Right kidney (tissue), 1 donor: ENCODE measurements at regions not wholly inside any gene's neighbourhood (a gene's known extent, or its start where the extent isn't known, plus 50 kb on each side); places are given as distances from the start of the nearest gene placed in this dataset.

Source experiments
- DNase-seq: peaks from one replicate; pipeline ENCODE4 v3.0.0-alpha.2; 2016

DNA sequence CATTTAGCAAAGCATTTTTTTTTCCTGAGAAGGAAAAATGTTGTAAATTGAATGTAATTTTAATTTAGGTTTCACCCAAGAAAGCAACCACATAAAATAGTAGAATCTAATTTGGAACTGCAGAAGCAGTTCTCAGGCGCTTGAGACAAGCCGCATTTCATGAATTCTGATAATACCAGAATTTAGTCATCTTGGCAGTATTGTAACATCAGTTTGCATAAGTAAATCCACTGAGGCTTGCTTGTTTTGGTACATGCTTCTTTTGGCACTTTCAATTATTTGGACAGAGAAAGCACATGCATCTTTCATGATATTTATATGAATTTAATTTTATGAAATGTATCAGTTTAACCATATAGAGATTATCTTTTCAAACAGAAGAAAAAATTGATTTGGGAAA lies 389.7 kb upstream of the ROBO1 start:
- no peak for DNase-seq

DNA sequence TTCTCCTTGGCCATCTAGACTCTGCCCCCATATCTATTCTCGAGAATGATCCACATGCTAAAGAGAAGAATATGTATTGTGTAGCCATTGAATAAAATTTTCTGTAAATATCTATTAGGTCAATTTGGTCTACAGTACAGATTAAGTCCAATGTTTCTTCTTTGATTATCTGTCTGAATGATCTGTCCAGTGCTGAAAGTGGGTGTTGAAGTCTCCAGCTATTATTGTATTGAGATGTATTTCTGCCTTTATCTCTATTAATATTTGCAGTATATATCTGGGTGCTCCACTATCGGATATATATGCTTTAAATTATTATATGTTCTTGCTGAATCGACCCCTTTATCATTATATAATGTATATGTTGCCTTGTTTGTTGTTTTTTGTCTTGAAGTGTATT lies 384.9 kb upstream of the ROBO1 start:
- no peak for DNase-seq

DNA sequence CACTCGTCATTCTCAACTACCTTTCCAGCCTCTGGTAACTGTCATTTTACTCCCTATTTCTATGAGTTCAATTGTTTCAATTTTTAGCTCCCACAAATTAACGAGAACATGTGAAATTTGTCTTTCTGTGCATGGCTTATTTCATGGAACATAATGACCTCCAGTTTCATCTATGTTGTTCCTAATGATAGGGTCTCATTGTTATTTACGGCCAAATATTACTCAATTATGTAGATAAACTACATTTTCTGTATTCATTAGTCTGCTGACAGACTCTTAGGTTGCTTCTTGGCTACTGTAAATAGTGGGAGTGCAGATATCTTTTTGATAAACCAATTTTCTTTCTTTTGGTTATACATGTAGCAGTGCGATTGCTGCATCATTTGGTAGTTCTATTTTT lies 374.9 kb upstream of the ROBO1 start:
- DNase-seq: no peak

DNA sequence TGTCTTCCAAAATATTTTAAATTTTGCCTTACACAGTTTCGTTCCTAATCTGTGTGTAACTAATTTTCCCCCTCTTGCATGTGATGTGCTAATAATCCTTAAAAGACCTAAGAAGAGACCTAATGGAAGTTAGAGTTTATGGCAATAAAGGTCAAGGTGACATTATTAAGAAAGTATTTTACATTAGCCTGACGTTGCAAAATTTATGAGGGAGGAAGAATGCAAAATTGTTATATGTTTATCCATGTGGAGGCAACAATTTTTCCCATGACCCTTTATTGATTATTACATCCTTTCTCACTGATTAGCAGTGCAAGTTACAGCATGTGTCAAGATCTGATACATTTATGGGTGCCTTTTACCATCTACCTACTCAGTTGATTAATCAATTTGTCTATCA lies 373.8 kb upstream of the ROBO1 start:
- DNase-seq: no peak

DNA sequence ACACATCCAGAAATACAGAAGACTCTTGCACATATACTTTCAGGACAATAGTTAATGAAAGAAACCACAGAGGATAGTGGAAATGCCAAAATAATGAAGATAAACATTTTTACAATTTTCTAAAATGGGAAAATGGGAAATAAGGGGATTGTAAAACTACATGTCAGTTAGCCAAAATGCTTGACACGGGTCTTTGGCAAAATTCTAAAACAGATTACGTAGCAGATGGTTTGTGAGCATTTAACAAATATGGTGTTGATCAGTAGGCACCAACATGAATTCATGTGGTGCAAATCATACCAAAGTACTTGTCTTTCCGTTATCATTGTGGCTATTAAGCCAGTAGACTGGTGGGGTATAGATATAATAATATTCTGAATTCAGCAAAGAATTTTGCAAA lies 348.5 kb upstream of the ROBO1 start:
- no peak for DNase-seq

DNA sequence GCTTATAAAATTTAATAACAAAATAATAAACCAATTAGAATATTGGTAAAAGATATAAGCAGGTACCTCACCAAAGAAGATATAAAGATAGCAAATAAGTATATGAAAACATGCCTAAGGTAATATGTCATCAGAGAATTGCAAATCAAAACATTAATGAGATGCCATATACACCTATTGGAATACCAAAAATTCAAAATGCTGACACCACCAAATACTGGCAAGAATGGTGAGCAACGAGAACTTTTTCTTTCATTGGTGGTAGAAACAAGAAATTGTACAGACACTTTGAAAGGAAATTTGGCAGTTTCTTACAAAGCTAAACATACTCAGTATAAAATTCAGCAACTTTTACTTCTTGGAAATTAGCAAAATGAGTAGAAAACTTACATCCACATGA lies 346.9 kb upstream of the ROBO1 start:
- DNase-seq: no peak

DNA sequence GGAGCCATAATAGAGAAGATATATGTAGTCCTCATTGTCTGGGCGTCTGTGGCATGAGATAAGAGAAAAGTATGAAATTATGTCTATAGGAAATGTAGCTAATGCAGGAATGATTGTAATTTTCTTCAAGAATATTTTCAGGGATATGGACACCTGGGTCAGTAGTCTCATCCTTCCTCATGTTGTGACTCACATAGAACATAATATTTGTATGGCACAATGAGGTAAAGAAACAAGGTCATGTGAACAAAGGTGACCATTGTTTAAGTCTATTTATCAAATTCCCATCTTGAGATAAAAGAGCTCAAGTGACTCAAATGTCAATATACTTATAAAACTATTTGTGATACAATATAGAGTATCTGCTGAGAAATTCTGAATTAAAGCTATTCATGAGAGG lies 345.5 kb upstream of the ROBO1 start:
- no peak for DNase-seq

DNA sequence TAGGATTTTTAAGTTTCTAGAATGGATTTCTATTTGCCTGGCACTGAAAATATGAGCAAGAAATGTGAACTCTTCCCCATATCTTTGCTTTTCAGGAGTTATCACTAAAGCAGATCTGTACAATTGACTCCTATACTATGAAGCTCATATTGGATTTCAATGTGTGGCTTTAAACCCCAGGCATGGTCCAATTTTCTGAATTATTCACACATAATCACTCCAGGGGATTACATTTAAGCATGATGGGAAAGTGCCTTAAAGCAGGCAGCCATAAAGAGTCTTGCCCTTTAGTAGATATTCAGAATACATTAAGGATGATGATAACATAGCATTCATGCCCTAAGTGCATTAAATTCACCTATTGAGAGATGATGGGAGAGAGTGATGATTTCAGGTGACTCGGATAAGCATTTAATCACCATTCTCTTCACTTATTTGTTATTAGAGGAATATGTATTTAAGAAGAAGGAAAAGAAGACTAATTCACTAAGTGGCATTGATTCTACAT lies 331.8 kb upstream of the ROBO1 start:
- no peak for DNase-seq

DNA sequence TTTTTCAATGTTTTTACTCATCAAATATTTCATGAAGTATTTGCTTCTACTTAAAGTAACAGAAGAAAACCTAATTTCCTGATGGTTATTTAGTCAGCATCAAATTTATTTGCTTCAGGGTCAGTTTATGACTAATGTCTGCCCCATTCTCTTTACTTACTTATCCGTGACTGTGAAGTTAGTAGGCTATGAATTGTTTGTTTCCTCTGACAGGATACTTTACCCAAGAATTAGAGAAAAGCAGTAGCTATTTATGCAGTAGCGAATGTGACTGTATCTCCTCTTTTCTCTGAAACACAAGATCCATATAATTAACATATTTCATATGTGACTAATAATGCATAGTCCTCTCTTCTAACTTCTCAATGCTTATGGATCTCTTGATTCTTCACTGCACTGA lies 329.9 kb upstream of the ROBO1 start:
- DNase-seq: no peak

DNA sequence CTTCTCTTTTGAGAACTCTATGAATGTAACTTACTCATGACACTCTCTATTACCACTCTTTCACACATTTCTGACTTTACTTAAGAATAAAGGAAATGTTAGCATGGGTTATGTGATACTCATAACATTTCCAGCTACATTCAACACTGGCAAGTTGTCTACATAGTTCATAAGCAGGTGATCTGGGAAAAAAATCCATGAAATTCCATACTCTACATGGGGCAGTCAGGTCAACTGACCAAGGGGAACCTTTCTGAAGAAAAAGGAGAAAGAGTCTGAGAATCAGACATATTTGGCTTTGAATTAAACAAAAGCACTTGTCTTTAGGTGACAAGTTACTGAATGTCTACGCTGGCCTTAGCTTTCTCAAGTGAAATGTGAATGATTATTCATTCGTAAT lies 329.1 kb upstream of the ROBO1 start:
- no peak for DNase-seq

DNA sequence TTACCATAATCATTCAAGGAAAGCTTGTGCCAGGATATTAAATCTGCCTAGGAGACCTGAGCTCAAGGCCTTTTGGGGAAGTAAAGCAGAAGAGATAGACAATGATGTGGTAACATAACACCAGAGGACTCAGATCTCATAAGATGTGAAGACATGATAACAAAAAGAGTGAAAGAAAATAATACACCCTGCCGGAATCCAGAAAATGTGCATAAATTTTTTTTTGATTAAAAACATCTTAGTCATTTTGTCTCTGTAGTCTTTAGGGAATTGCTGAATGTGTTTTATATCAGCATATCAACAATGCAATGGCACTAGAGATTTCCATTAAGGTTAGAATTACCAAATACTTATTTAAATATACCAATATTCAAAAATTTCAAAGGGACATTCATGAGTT lies 326.8 kb upstream of the ROBO1 start:
- DNase-seq: no peak

DNA sequence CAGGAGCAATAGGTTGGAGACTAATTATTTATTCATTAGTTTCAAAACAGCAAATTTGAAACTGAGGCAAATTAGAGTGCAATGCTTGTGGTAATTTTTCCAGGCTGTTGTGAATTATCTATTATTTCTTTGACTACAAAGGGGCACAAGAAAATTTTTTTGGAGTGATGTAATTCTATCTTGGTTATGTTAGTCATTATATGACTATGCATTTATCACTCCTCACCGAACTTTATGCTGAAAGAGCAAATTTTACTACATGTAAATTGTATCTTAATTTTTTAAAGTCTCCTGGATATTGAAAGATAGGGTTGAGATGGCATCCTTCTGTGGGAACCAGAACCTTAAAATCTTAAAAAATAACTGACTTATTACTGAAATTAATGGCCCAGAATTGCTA lies 320.0 kb upstream of the ROBO1 start:
- DNase-seq: no peak

DNA sequence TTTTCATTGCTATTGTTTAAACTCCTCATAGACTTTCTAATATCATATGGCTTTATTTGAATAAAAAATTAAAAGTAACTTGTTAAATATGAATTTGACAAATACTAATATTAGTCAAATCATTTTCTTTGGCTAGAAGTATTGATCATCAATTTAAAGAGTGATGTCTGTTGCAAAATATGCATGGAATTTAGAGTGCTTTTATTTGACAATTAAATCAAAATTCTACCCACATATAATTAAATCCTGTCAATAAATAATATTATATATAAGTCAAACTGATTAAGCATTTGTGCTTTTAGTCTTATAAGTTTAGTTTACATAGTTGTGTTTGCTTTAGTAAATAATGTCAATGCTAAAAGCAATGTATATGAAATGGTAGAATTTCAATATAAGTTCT lies 318.6 kb upstream of the ROBO1 start:
- DNase-seq: no peak

DNA sequence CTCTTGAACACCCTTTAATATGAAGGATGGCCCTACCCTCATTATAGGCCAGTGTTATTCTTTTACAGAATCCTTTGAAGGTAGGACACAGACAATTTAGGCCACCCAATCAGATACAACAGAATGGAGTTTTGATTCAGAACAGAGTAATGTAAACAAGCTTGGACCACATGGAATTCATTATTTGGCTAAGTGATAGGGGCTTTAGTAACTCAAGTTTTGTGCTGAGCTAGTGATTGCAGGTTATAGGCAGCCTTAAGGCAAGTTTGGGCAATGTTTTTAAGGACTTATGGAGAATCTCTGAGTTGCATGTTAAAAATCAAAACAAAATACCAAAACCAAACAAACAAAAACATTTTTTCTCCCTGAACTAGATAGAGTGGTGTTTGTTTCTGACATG lies 312.1 kb upstream of the ROBO1 start:
- no peak for DNase-seq

DNA sequence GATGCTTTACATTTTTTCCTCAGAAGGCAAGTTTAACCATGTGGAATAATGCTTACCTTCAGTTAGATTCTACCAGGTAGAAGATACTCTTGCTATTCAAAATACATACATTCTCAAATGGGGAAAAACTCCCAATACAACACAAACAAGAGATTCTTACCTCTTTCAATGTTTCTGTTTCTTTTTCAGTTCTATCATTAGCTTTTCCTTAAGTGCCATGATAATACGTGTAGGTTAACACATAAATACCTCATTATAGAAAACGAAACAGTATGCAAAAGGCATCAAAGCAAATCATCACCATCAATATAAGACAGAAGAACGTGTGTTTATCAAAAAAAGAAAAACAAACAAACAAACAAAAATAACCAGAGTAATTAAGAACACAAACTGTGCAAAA lies 300.7 kb upstream of the ROBO1 start:
- no peak for DNase-seq

DNA sequence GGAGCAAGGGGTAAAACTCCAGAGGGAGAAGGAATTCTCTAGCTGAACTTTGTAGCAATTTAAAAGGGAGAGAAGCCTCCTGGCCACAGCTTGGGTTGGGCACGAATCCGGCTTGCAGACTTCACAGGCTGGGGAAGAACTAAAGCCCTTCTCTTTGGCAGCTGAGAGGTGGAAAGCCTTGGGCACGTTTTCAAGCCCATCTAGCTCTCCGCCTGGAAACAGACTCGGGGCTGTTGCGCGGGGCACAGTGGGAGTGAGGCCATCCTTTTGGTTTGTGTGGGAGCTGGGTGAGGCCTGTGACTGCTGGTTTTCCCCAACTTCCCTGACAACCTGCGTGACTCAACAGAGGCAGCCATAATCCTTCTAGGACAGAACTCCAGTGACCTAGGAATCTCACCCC lies 295.7 kb upstream of the ROBO1 start:
- no peak for DNase-seq

DNA sequence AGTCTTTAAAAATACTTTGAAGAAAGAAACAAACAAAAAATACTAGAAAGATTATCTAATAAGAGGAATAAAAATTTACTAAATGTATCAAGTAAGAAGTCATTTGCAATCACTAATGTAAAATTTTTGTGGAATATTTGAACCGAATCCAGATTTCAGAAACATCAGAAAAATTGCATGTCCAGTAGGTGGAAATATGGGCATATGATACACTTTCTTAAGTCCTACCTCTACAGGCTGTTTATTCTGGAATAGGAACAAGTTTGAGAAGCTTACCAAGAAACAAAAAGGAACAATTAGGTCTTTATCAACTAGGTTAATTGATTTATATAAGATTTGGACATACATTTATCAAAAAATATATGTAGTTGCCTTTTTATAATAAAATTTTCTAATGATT lies 292.9 kb upstream of the ROBO1 start:
- DNase-seq: no peak

DNA sequence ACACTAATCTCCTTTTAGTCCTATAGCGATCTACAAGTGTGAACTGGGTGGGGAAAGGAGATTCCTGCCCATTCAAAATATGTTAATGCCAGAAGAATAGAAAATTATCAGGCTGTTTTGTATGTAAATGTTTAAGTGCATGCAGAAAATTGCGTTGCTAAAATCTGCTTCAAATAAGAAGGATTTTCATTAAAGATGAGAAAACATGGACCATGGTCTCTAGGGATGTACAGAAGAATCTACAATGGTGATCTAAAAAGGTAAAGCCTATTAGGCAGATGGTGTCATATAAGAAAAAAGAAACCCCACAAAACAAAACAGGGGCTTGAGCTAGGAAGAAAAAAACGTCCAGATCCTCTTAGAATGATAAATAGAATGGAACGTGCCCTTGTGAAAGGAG lies 287.5 kb upstream of the ROBO1 start:
- no peak for DNase-seq

DNA sequence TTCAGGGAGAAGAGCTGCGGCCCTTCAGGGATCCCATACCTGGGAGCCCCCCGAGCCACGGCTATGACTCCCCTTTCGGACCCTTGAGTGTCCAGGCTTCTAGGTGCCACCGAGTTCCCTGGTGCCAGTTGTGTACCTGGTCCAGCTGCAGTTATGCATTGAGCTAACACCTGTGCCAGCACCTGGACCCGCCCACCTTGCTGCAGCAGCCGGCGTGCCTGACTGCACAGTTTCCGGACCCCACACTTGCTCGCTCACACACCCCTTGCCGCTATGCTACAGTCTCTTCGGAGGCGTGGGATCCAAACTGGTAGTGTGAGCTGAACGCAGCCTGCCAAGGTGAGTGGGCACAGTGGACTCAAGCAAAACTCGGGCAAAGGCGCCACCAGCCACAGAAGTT lies 284.5 kb upstream of the ROBO1 start:
- no peak for DNase-seq

DNA sequence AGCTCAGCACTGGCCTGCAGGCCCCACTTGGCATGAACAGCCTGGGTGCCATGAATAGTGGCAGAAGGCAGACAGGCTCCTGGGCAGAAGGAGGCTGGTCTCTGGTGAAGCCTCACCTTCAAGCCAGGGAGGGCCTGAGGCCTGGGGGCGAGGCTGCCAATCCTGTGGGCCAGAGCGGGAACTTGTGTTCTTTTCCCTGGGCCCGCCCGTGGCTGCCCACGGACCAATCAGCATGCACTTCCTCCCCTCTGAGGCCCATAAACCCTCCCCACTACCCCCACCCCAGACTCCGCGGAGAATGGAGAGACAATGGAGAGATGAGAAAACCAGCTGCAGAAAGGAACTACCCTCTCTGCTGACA lies 283.8 kb upstream of the ROBO1 start:
- no peak for DNase-seq

DNA sequence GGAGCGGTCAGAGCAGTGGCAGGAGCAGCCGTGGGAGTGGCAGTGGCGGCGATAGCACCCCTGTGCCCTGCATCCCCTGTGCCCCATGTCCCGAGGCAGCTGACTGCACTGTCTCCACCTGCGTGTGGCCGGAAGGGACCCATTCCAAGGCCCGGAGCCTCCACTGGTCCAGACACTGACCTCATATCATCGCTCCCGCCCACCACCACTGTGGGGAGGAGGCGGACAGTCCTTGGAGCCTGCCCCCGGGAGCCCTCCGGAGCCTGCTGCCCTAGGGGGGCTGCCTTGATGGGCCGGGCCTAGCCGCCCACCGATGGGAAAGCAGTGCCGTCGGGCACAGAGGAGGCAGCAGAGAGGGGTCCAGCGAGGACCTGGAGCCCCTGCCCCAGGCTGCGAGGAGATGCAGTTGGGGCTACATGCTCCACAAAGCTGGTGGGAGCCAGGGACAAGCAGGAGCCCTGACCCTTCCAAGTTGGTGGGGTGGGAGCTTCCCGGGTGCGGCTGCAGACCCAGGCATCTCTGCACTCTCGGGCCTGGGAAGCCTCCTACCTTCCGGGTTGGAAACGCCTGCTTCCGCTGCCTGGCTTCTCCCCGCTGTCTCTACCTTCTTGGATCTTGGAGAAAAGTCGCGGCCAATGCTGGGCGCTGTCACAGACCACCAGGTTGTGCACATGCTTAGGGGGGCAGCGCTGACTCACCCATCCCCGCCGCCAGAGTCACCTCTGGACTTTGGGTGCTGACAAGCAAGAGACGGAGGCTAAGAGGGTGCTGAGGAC lies 283.2 kb upstream of the ROBO1 start:
- no peak for DNase-seq

DNA sequence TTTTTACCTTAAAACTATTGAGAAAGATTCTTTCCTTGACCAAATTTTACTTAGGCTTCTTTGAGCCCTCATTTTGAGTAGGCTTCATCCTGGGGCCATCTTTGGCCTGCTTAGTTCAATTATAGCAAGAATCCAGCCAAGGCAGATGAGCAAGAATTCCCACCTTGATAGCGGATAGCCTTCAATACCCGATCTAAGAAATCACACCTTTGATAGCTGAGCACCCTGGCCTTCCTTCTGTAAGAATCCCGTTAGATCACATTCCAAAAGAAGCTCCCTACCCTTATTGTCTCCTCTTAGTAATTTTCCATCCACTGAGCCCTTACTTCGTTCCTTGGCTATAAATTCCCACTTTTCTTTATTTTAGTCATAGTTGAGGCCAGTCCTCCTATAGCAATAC lies 275.4 kb upstream of the ROBO1 start:
- DNase-seq: no peak

DNA sequence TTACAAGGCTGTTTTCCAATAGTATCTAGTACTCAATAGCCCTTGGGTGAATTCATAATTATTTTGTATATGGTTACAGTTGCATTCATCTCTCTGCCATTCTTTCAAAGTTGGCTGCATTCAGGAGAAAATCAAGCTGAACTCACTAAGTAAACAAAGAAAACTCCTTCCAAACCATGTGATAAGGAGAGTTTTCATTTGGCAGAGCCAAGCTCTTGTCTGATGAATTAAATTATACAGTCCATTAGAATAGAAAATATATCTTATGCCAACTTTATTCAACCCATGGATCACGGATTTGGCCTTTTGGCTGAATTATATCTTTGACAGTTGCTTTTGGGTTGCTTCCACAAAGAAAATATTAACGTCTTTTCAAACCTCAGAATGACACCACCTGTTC lies 272.3 kb upstream of the ROBO1 start:
- DNase-seq: no peak

DNA sequence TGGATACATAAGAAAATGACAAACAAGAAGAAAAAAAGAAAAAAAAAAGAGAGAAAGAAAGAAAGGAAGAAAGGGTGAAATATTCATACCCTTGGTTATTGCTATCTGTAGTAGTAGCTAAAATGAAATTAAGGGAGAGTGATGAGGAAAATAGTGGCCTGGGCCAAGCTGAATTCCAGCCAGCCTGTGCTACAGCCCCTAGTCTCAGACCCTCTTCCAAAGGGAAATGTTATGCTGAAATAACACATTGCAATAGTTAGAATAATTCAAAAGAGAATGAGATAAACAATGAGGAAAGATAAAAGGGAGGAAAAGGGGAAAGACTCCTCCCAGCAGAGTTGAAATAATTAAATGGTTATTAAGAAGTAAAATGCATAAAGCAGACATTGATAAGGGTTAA lies 268.4 kb upstream of the ROBO1 start:
- no peak for DNase-seq

DNA sequence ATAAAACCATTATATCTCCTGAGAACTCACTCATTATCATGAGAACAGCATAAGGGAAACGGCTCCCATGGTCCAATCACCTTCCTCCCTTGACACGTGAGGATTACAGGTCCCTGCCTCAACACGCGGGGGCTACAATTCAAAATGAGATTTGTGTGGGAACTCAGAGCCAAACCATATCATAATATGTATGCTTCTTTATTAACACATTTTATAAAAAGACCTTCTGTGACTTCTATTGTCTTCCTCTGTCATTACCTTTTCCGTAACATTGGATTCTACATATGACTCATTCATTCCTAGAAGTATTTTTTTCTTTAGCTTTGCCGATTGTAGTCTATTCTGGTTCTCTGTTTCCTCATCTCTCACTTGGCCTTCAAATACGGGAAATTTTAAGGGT lies 267.2 kb upstream of the ROBO1 start:
- DNase-seq: no peak
